Stimulated activated naive B cell treated with anti-CD40 and anti-IgM and Interleukin-4, amounts not matched to agents 10 μg/mL and 1 μg/mL and 100 μg/mL, for 72 hours (primary cell): ENCODE measurements at regions not wholly inside any gene's neighbourhood (a gene's known extent, or its start where the extent isn't known, plus 50 kb on each side); places are given as distances from the start of the nearest gene placed in this dataset.

ENCODE experiments used
- ATAC-seq, 2 donors: fragments of 150-1000 bp; cut with Tn5 transposase; replicated peaks; 2 replicates each; pipeline ENCODE4 v1.10.0; 2021; ENCODE audit warnings: moderate library complexity in 1 of 2
- DNase-seq: peaks from one replicate; pipeline ENCODE4 v3.0.0; 2021
- H3K27ac Mint-ChIP-seq: one replicate; pipeline ENCODE4 v1.8.0; 2022; ENCODE audit warnings: mild to moderate bottlenecking, mixed read lengths
- H3K27me3 Mint-ChIP-seq, 2 donors: one replicate each; pipeline ENCODE4 v1.8.0; 2022; ENCODE audit warnings: mixed read lengths in 2 of 2
- H3K36me3 Mint-ChIP-seq, 2 donors: one replicate each; pipeline ENCODE4 v1.8.0; 2022; ENCODE audit warnings: mixed read lengths in 2 of 2, mild to moderate bottlenecking in 1 of 2
- H3K4me1 Mint-ChIP-seq, 2 donors: one replicate each; pipeline ENCODE4 v1.8.0; 2022; ENCODE audit warnings: mixed read lengths in 2 of 2, mild to moderate bottlenecking in 1 of 2
- H3K4me3 Mint-ChIP-seq, 2 donors: one replicate each; pipeline ENCODE4 v1.8.0; 2022; ENCODE audit warnings: mild to moderate bottlenecking in 2 of 2, mixed read lengths in 2 of 2, moderate library complexity in 1 of 2
- H3K9me3 Mint-ChIP-seq, 2 donors: one replicate each; pipeline ENCODE4 v1.8.0; 2022; ENCODE audit warnings: mixed read lengths in 2 of 2, mild to moderate bottlenecking in 1 of 2

DNA sequence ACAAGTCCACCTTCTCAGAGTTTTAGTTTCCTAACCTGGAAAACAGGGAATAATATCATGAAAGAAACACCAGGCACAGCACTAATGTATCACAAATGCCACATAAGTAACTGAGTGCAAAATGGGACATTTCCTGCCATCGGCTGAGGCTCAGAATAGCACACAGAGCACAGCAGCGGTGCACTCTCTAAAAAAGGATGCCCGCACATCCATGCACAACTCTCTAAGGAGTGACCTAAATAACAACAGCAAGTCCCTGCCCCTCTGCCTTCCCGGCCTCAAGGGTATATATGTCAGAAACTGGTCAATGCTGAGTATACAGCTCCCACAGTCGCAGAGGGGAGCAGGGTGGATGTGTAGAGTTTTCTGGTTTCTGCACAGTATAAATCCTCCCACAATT is 100.1 kb upstream of the ERG start:
- no peak overlapping the region for H3K27ac Mint-ChIP-seq
- no peaks in the 10 kb centered on the region for H3K36me3 Mint-ChIP-seq
- no peaks in the 10 kb centered on the region for H3K9me3 Mint-ChIP-seq
- no peak overlapping the region for H3K4me3 Mint-ChIP-seq
- H3K27me3 Mint-ChIP-seq, result no peaks in the 10 kb centered on the region
- H3K4me1 Mint-ChIP-seq, result no peaks in the 10 kb centered on the region
- ATAC-seq (no peak), DNase-seq (no peak)

DNA sequence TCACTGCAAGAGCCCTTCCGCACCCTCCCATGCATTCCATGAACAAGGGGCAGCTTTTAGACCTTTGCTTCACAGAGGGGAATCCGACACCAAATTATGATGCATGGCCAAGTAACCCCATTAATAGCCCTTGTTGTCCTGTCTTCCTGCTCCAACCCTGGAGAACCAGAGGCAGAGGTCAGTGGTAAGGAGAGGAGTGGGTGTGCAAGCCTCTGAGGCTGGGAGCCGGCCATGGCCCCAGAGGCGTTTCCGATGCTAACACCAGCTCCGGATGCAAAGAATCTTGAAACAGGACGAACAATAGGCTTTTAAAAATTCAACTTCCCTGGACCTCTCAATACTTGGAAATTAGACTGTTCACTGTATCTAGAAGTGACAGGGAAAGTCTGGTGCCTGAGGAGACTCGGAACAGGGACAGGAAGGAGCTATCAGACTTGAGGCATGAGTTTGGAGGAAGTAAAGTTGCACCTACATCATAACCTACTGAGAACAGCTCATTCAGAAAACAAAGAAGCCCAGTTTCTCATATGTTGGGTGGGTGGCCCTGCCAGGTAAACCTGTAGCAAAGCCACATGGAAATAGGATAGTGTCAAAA is 101.2 kb upstream of the ERG start:
- ATAC-seq (no peak), DNase-seq (no peak)
- Mint-ChIP-seq H3K9me3 (no peaks in the 10 kb centered on the region), H3K4me1 (no peaks in the 10 kb centered on the region), H3K27me3 (no peaks in the 10 kb centered on the region), H3K36me3 (no peaks in the 10 kb centered on the region), H3K4me3 (no peak overlapping the region), H3K27ac (no peak overlapping the region)

DNA sequence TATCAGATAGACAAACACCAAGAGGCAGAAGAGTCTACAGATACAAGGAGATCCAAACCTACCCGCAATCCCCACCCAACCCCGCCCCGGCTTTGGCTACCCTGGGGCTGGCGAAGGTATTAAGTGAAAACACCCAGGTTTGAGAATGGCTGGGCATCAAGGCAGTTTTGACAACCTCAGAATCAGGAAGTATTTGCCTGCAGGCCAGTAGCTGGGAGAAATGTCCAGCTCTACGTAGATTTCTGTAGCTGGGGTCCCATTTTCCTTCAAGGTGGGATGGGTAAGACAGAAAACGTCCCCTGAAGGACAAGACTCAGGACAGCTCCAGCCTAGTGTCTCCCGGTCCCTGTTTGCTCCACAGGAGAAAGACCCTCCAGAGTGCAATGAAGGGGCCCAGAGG is 101.8 kb upstream of the ERG start:
- Mint-ChIP-seq H3K4me3 (no peak overlapping the region), H3K27me3 (no peaks in the 10 kb centered on the region), H3K27ac (no peak overlapping the region), H3K4me1 (no peaks in the 10 kb centered on the region), H3K9me3 (no peaks in the 10 kb centered on the region), H3K36me3 (no peaks in the 10 kb centered on the region)
- no peak for DNase-seq
- ATAC-seq, result no peak

DNA sequence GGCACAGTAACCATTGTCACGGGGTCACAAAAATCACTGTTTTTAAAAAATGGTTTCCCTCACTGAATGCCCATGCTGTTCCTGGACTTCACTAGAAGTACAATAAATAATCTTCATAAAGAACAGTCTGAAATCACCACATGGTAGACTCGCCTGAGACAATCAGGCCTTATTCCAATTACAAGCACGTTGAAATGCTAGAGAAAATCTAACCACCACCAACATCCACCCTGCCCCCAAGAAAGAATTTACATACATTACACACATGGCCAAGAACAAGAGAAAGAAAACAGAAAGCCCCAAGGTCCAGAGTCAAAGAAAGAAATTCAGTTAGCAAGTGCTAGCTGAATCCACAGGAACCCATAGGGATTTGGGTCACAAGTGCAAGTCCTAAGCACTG is 107.0 kb upstream of the ERG start:
- ATAC-seq (no peak), DNase-seq (no peak)
- H3K4me3 Mint-ChIP-seq, result no peak overlapping the region
- no peaks in the 10 kb centered on the region for H3K4me1 Mint-ChIP-seq
- H3K9me3 Mint-ChIP-seq, result no peaks in the 10 kb centered on the region
- no peaks in the 10 kb centered on the region for H3K27me3 Mint-ChIP-seq
- no peaks in the 10 kb centered on the region for H3K36me3 Mint-ChIP-seq
- H3K27ac Mint-ChIP-seq, result no peak overlapping the region

DNA sequence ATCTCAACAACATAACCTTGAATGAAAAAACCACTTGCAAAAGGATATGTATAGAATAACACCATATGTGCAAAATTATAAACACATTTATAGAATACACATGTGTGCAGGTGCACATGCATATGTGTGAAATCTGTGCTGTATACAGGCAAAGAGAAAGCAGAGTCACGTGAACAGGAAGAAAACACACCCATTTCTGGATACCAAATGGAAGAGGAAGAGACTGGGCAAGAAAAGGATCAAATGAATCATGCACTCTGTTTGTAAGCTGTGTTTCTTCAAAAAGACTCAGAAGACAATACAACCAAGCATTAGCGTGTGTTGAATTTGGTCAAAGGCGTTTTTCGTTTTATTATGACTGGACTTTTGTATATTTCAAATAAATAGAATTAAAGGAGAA is 111.3 kb upstream of the ERG start:
- Mint-ChIP-seq H3K4me1 (no peaks in the 10 kb centered on the region), H3K4me3 (no peak overlapping the region), H3K27ac (no peak overlapping the region), H3K9me3 (no peaks in the 10 kb centered on the region), H3K27me3 (no peaks in the 10 kb centered on the region), H3K36me3 (no peaks in the 10 kb centered on the region)
- DNase-seq, result no peak
- no peak for ATAC-seq

DNA sequence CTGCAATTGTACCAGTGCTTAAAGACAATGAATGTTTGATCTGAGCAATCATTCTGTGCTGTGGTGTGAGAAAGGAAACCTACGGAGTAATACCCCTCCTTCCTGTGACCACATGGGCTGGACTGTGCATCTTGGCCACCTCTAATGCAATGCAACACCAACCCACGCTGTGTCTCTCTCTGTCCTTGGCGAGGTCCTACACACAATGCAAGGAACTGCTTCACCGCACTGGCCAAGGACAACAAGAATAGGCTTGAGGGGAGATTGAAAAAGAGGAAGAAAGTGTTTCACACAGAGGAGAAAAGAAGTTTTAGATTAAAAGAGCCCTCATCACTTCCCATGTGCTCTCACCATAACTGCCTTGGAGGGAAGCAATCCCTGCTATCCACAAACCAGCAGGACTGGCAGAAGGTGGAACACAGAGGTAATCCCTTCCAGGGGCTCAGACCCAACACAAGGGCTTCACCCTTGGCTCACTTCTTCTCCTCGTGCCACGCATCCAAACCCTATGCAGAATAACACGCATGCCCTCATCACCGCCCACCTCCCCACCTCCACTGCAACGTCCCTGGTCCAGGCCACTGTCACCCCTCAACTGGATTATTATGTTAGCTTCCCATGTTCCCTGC is 112.5 kb upstream of the ERG start:
- no peaks in the 10 kb centered on the region for H3K27me3 Mint-ChIP-seq
- H3K4me1 Mint-ChIP-seq, result no peaks in the 10 kb centered on the region
- H3K9me3 Mint-ChIP-seq, result no peaks in the 10 kb centered on the region
- no peak overlapping the region for H3K4me3 Mint-ChIP-seq
- no peak overlapping the region for H3K27ac Mint-ChIP-seq
- ATAC-seq (no peak), DNase-seq (no peak)
- no peaks in the 10 kb centered on the region for H3K36me3 Mint-ChIP-seq

DNA sequence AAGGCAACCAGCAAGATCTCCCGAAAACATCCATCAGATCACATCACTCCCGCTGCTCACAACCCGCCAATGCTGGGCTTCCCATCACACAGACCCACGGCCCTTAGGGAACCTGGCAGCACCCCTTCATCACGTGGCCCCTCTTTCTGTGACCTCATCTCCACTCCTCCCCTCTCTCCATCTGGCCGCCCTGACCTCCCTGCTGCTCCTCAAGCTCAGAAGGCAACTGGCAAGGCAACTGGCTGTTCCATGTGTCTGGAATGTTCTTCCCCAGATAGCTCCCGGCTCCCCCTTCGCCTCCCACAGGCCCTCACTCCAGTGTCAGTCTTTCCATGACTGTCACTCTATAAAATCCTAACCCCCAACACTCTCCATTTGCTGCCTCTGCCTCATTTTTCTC is 113.0 kb upstream of the ERG start:
- no peaks in the 10 kb centered on the region for H3K36me3 Mint-ChIP-seq
- ATAC-seq, result no peak
- no peaks in the 10 kb centered on the region for H3K27me3 Mint-ChIP-seq
- no peak for DNase-seq
- H3K4me3 Mint-ChIP-seq, result no peak overlapping the region
- peaks cover 3 to 4% of the 10 kb centered on the region in 2 donors for H3K9me3 Mint-ChIP-seq
- H3K27ac Mint-ChIP-seq, result no peak overlapping the region
- no peaks in the 10 kb centered on the region for H3K4me1 Mint-ChIP-seq

DNA sequence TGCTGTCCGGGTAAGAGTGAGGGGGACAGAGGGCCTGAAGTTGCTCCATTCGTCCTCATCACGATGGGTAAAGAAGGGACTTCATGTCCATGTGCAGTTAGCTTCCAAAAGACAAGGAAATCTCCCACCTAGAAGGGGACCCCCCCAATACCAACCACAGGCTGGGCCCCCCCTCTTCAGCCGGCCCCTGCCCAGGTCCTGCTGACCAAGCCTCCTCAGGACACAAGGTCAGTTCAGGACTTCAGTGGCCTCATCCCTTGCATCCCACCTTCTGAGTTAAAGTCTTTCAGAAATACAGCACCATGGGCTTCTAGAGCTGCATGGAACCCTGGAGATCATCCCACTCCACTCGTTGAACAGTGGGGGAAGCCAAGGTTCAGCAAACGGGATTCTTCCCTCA is 115.4 kb upstream of the ERG start:
- peaks cover 3 to 4% of the 10 kb centered on the region in 2 donors for H3K9me3 Mint-ChIP-seq
- H3K27ac Mint-ChIP-seq, result no peak overlapping the region
- ATAC-seq (no peak), DNase-seq (no peak)
- H3K4me3 Mint-ChIP-seq, result no peak overlapping the region
- no peaks in the 10 kb centered on the region for H3K4me1 Mint-ChIP-seq
- no peaks in the 10 kb centered on the region for H3K36me3 Mint-ChIP-seq
- no peaks in the 10 kb centered on the region for H3K27me3 Mint-ChIP-seq

DNA sequence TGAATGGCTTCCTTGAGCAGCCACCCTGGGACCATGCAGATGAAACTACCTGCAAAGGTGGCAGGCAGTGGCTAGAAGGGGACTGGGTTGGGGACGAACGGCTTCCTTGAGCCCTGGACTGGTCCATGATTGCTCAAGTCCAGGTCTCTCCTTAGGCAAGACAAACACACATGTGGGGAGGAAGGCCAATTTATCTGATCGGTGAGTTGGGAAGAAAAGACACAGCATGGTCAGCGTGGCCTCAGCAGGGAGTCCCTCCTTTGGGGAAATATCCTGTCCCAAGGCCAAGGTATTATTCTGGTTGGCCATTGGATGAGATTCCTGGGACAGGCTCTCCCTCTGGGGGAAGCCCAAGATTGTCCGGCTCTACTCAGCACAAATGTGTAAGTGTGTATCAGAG is 116.3 kb upstream of the ERG start:
- Mint-ChIP-seq H3K4me1 (no peaks in the 10 kb centered on the region), H3K27ac (no peak overlapping the region), H3K4me3 (no peak overlapping the region), H3K27me3 (no peaks in the 10 kb centered on the region), H3K9me3 (peaks cover 3 to 4% of the 10 kb centered on the region in 2 donors), H3K36me3 (no peaks in the 10 kb centered on the region)
- ATAC-seq (no peak), DNase-seq (no peak)

DNA sequence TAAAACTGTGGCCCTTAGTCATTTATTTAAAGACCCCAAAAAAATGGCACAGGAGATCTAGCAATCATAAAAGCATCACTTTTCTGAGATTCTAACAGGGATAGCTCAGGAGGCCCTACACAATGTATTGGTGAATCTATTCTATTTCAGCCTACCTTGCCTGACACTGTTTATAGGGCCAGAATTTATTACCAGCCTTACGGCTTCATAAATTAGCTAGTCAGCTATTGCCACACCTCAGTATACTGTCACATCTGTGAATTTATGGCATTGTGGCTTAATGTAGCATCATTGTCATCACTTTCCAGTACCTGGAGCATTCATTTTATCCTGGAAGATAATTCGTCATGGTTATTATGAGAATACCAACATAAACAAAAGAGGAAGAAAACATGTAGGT is 121.2 kb upstream of the ERG start:
- Mint-ChIP-seq H3K27me3 (no peaks in the 10 kb centered on the region), H3K36me3 (no peaks in the 10 kb centered on the region), H3K4me1 (no peaks in the 10 kb centered on the region), H3K4me3 (no peak overlapping the region), H3K9me3 (peaks cover 3 to 4% of the 10 kb centered on the region in 2 donors), H3K27ac (no peak overlapping the region)
- no peak for DNase-seq
- ATAC-seq, result no peak

DNA sequence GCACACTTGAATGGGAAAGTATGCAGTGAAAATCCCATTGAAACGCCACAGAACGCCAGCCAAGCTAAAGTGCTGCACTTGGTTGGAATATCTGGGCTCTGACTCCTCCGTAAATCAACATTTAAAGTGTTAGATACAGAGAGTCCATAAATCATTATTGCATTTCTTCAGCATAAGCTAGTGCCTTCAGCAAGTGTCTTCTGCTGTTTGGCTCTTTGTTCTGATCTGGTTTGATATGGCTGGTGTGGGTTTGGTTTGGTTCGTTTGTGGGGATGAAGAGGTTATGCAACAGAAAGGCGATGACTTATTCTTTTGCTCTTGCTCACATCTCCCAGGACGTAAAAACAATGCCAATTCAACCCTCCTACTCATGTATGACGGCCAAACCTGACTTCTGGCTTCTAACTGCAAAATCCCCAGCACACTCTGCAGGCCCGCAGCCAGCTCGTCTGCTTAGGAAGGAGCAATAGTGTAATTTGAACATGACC is 121.8 kb upstream of the ERG start:
- peaks cover 3 to 4% of the 10 kb centered on the region in 2 donors for H3K9me3 Mint-ChIP-seq
- H3K4me1 Mint-ChIP-seq, result no peaks in the 10 kb centered on the region
- no peak overlapping the region for H3K4me3 Mint-ChIP-seq
- no peak for DNase-seq
- no peaks in the 10 kb centered on the region for H3K36me3 Mint-ChIP-seq
- no peak for ATAC-seq
- H3K27me3 Mint-ChIP-seq, result no peaks in the 10 kb centered on the region
- H3K27ac Mint-ChIP-seq, result no peak overlapping the region

DNA sequence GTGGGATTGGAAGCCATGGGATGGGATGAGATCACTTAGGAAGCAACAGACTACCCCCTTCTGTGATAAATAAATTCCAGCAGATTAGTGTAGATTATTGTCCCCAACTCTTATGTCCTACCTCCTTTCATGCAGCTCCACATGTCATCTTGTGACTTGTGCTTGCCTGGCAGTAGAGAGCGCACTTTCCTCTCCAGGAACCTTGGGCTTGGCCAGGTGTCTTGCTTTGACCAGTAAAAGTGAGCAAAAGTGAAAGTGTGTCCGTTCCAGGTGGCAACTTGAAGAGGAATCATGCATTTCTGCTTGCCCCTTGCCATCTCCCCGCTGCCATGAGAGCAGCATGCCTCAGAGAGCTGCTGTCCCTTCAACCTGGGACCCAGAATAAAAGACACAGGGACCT is 122.9 kb upstream of the ERG start:
- H3K27ac Mint-ChIP-seq, result no peak overlapping the region
- H3K4me3 Mint-ChIP-seq, result no peak overlapping the region
- DNase-seq (no peak), ATAC-seq (no peak)
- no peaks in the 10 kb centered on the region for H3K4me1 Mint-ChIP-seq
- H3K9me3 Mint-ChIP-seq, result peaks cover 0 to under 1% of the 10 kb centered on the region in 2 donors
- no peaks in the 10 kb centered on the region for H3K36me3 Mint-ChIP-seq
- H3K27me3 Mint-ChIP-seq, result no peaks in the 10 kb centered on the region

DNA sequence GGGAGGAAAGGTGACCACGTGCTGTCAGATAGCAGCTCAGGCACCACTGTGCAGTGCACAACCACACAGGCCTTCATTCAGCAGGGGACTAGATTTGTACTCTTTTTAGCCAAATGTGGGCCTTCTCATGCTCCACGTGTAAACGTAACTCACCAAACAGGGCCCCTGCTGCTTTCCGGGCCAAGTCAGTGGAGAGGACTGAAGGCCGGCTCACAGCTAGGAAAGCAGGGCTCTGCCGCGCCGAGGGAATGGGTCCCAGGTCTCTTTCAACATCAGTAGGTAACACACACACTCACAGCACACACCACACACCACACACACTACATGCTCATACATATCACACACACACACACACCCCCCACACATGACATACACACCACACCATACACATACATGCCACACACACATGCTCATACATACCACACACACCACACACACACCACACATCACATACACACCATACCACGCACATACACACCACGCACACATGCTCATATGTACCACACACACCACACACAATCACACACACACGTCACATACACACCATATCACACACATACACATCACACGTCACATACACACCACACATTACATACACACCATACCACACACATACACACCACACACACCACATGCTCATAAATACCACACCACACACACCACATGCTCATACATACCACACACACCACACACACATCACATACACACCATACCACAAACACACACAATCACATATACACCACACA is 124.0 kb upstream of the ERG start:
- no peaks in the 10 kb centered on the region for H3K36me3 Mint-ChIP-seq
- H3K27ac Mint-ChIP-seq, result no peak overlapping the region
- no peak overlapping the region for H3K4me3 Mint-ChIP-seq
- DNase-seq (no peak), ATAC-seq (no peak)
- H3K4me1 Mint-ChIP-seq, result no peaks in the 10 kb centered on the region
- H3K27me3 Mint-ChIP-seq, result no peaks in the 10 kb centered on the region
- no peaks in the 10 kb centered on the region for H3K9me3 Mint-ChIP-seq

DNA sequence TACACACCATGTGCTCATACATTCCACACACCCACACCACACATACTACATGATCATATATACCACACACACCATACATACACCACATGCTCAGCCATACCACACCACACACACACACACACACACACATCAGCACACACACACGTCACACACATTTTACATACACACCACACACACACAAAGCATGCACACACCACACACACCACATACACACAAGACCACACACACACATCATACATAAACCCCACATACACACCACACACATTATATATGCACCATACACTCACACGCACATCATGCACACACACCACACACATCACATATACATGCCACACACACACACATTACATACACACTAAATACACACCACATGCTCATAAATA is 124.5 kb upstream of the ERG start:
- ATAC-seq (no peak), DNase-seq (no peak)
- H3K4me3 Mint-ChIP-seq, result no peak overlapping the region
- H3K27ac Mint-ChIP-seq, result no peak overlapping the region
- H3K27me3 Mint-ChIP-seq, result no peaks in the 10 kb centered on the region
- no peaks in the 10 kb centered on the region for H3K4me1 Mint-ChIP-seq
- no peaks in the 10 kb centered on the region for H3K36me3 Mint-ChIP-seq
- H3K9me3 Mint-ChIP-seq, result no peaks in the 10 kb centered on the region

DNA sequence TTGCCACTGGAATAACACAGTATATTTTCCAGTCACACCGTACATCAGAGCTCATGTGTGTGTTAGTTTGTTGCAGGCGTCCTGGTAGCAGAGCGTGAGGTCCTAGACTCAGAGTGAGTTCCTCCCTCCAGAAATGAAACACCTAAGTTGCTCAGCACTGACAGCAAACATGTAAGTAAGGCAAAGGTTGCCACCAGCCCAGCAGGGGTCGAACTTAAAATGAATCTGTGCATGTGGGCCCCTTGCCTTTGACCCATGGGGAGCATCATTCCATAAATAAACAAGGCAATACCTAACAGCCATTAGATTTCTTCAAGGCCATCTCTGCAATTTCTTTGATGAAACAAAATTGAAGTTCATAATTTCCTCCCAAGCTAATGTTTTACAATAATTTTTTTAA is 125.3 kb upstream of the ERG start:
- H3K4me3 Mint-ChIP-seq, result no peak overlapping the region
- no peak overlapping the region for H3K27ac Mint-ChIP-seq
- ATAC-seq, result no peak
- no peak for DNase-seq
- no peaks in the 10 kb centered on the region for H3K36me3 Mint-ChIP-seq
- peaks cover 0 to 2% of the 10 kb centered on the region in 2 donors for H3K9me3 Mint-ChIP-seq
- H3K27me3 Mint-ChIP-seq, result no peaks in the 10 kb centered on the region
- H3K4me1 Mint-ChIP-seq, result no peaks in the 10 kb centered on the region
